H1 (cell line): ENCODE measurements at regions not wholly inside any gene's neighbourhood (a gene's known extent, or its start where the extent isn't known, plus 50 kb on each side); places are given as distances from the start of the nearest gene placed in this dataset.

Experiments
- BCL11A ChIP-seq, 2 experiments: IDR thresholded peaks; one replicate each; pipeline ENCODE4 v1.6.1; 2011; ENCODE audit warnings: low read depth in 2 of 2, low read length in 2 of 2, mild to moderate bottlenecking in 2 of 2
- RAD21 ChIP-seq, 2 experiments: IDR thresholded peaks in 1 of 2; conservative IDR thresholded peaks in 1 of 2; 2 replicates each; pipeline ENCODE4 v1.6.1; 2011; ENCODE audit warnings: low read depth in 2 of 2, low read length in 2 of 2, improper control_type of control experiment in 1 of 2, inconsistent platforms in 1 of 2, mild to moderate bottlenecking in 1 of 2, moderate library complexity in 1 of 2
- RBBP5 ChIP-seq: IDR thresholded peaks from 2 replicates; pipeline ENCODE4 v1.7.1; 2012; ENCODE audit warnings: low read depth, mild to moderate bottlenecking, inconsistent platforms, low read length, moderate library complexity, borderline replicate concordance
- TAF1 ChIP-seq: IDR thresholded peaks from 2 replicates; pipeline ENCODE4 v1.6.1; 2011; ENCODE audit warnings: mild to moderate bottlenecking, low read depth, low read length

GRCh38 chr12:116495260-116495659 lies 63.9 kb upstream of the MAP1LC3B2 start (continued):
- TF ChIP-seq RBBP5 (no peak), RAD21 (IDR thresholded peaks at IDR 0.05 in 1 of 2, conservative IDR thresholded peaks at IDR 0.05 in 1 of 2; ENCODE audit: low read depth in 2 of 2, low read length in 2 of 2) (no peak), TAF1 (no peak), BCL11A (IDR thresholded peaks at IDR 0.05; ENCODE audit: low read depth in 2 of 2, low read length in 2 of 2) (no peak)
